ENCODE measurements at regions not wholly inside any gene's neighbourhood (a gene's known extent, or its start where the extent isn't known, plus 50 kb on each side); places are given as distances from the start of the nearest gene placed in this dataset.

DNA sequence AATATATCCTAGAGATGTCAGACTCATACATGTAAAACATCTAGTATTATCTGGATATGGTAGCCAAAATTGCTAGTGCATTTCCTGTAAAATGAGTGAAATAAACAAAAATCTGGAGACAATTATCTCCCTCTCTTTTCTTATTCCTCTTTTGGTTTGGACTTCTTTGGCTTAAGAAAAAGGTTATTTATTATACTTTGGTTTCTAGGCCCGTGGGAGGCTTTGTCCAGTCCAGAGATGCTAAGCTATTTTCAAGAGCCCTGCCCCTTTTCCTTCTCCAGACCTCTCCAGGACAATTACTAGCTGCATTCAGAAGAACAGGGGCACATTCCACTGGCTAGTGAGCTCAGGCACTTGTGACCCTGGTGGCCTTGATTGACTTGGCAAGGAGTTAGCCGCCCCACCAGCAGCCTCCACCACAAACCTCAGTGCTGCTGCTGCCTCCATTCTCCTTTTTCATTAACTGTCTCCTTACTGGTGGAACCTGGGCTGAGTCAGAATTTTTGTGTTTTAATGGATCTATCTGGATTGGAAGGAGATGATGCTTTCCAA, 747.3 kb upstream of the TENM4 start:
- TF ChIP-seq CTCF (IDR thresholded peaks at IDR 0.05; ENCODE audit: low read depth, low read length, missing input control) (no peak), EGR1 (IDR thresholded peaks at IDR 0.05; ENCODE audit: low read depth in 2 of 2) (no peak), SP1 (IDR thresholded peaks at IDR 0.05) (no peak), TAF1 (conservative IDR thresholded peaks at IDR 0.05) (no peak), ZBTB33 (IDR thresholded peaks at IDR 0.05) (no peak), FOXA1 (IDR thresholded peaks at IDR 0.05) (no peak), RXRA (IDR thresholded peaks at IDR 0.05) (no peak), YY1 (IDR thresholded peaks at IDR 0.05) (no peak), NR2F2 (IDR thresholded peaks at IDR 0.05) (no peak), JUND (IDR thresholded peaks at IDR 0.05) (no peak), RAD21 (IDR thresholded peaks at IDR 0.05) (no peak)
- TF ChIP-seq, protein P1, sequence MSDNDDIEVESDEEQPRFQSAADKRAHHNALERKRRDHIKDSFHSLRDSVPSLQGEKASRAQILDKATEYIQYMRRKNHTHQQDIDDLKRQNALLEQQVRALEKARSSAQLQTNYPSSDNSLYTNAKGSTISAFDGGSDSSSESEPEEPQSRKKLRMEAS (IDR thresholded peaks at IDR 0.05) = no peak
- TF ChIP-seq, protein P2, sequence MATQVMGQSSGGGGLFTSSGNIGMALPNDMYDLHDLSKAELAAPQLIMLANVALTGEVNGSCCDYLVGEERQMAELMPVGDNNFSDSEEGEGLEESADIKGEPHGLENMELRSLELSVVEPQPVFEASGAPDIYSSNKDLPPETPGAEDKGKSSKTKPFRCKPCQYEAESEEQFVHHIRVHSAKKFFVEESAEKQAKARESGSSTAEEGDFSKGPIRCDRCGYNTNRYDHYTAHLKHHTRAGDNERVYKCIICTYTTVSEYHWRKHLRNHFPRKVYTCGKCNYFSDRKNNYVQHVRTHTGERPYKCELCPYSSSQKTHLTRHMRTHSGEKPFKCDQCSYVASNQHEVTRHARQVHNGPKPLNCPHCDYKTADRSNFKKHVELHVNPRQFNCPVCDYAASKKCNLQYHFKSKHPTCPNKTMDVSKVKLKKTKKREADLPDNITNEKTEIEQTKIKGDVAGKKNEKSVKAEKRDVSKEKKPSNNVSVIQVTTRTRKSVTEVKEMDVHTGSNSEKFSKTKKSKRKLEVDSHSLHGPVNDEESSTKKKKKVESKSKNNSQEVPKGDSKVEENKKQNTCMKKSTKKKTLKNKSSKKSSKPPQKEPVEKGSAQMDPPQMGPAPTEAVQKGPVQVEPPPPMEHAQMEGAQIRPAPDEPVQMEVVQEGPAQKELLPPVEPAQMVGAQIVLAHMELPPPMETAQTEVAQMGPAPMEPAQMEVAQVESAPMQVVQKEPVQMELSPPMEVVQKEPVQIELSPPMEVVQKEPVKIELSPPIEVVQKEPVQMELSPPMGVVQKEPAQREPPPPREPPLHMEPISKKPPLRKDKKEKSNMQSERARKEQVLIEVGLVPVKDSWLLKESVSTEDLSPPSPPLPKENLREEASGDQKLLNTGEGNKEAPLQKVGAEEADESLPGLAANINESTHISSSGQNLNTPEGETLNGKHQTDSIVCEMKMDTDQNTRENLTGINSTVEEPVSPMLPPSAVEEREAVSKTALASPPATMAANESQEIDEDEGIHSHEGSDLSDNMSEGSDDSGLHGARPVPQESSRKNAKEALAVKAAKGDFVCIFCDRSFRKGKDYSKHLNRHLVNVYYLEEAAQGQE (IDR thresholded peaks at IDR 0.05) = no peak

Data from liver (tissue), 3 donors.